ENCODE measurements at regions not wholly inside any gene's neighbourhood (a gene's known extent, or its start where the extent isn't known, plus 50 kb on each side); places are given as distances from the start of the nearest gene placed in this dataset.
"Not testable (repeated sequence)": the region's sequence is repeated elsewhere in the genome, so short reads cannot be mapped to it uniquely, and the experiment has no call there.

DNA sequence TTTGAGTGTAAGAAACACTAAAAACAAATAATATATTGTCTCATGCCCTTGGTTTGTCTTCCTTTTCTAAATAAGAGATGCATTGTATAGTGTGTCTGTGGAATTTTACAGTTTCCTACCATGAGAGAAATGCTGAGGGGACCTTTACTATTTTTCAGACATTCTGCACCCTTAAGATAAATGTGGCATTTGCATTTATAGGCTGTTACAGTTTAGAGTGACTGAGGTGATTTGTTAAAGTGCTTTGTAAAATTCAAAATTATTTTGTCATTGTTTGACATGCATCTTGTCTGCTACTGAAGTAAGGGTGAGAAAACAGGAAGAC lies 78.9 kb upstream of the ZSWIM2 start:
- Mint-ChIP-seq H3K4me1 (no peaks in the 10 kb centered on the region), H3K36me3 (no peaks in the 10 kb centered on the region), H3K27ac (no peak overlapping the region), H3K27me3 (no peaks in the 10 kb centered on the region), H3K9me3 (peaks cover 0 to 3% (median 0%) of the 10 kb centered on the region in 3 donors), H3K4me3 (no peak overlapping the region)
- DNase-seq (no peak), ATAC-seq (replicated peaks in 1 of 4) (no peak)
- H3K36me3 ChIP-seq (ENCODE audit: control insufficient read depth in 2 of 2, extremely low read depth in 1 of 2, insufficient read depth in 1 of 2, low read length in 1 of 2), result no peaks in the 10 kb centered on the region
- no peaks in the 10 kb centered on the region for H3K9me3 ChIP-seq
- H3K27ac ChIP-seq (ENCODE audit: low read length), result no peak overlapping the region
- no peak overlapping the region for H3K4me3 ChIP-seq (ENCODE audit: control insufficient read depth in 1 of 2, extremely low read depth in 1 of 2, low read length in 1 of 2)
- H3K4me1 ChIP-seq (ENCODE audit: control insufficient read depth in 1 of 2, extremely low read depth in 1 of 2, insufficient read depth in 2 of 2, low read length in 2 of 2), result no peaks in the 10 kb centered on the region
- ChIA-PET POLR2A (no interaction called here), CTCF (no interaction called here)
- no peaks in the 10 kb centered on the region for H3K27me3 ChIP-seq (replicated peaks in 1 of 2; ENCODE audit: control insufficient read depth in 2 of 2, extremely low read depth in 1 of 2, insufficient read depth in 2 of 2, low read length in 1 of 2)

DNA sequence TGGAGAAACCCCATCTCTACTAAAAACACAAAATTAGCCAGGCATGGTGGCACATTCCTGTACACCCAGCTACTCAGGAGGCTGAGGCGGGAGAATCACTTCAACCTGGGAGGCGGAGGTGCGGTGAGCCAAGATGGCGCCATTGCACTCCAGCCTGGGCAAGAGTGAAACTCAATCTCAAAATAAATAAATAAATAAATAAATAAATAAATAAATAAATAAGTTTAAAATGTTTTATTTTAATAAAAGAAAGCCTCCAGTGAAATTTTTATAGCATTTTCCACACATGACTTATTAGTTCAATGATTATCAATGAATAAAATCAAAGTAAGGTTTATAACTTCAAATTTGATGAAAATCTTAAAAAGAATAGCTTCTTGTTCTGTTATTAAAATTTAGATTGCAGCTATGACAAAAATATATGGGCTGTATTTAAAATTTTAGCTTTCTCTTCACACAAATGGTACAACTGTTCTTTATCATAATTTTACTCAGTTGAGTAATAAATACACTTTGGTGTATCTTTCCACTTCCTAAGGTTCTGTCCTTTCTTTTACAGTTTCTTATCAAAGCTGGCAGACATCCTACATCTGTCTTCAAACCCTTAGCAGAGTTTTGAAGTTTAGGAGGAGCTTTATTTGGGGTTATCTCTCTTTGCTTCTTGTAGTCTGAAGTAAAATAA lies 78.4 kb upstream of the ZSWIM2 start:
- peaks cover 0 to 3% (median 0%) of the 10 kb centered on the region in 3 donors for H3K9me3 Mint-ChIP-seq
- no peak overlapping the region for H3K27ac Mint-ChIP-seq
- Histone ChIP-seq H3K4me3 (ENCODE audit: control insufficient read depth in 1 of 2, extremely low read depth in 1 of 2, low read length in 1 of 2) (no peak overlapping the region), H3K27ac (ENCODE audit: low read length) (no peak overlapping the region), H3K36me3 (ENCODE audit: control insufficient read depth in 2 of 2, extremely low read depth in 1 of 2, insufficient read depth in 1 of 2, low read length in 1 of 2) (no peaks in the 10 kb centered on the region), H3K27me3 (replicated peaks in 1 of 2; ENCODE audit: control insufficient read depth in 2 of 2, extremely low read depth in 1 of 2, insufficient read depth in 2 of 2, low read length in 1 of 2) (no peaks in the 10 kb centered on the region), H3K4me1 (ENCODE audit: control insufficient read depth in 1 of 2, extremely low read depth in 1 of 2, insufficient read depth in 2 of 2, low read length in 2 of 2) (no peaks in the 10 kb centered on the region), H3K9me3 (no peaks in the 10 kb centered on the region)
- no peak overlapping the region for H3K4me3 Mint-ChIP-seq
- no peaks in the 10 kb centered on the region for H3K4me1 Mint-ChIP-seq
- CTCF ChIA-PET, result no interaction called here
- POLR2A ChIA-PET, result no interaction called here
- H3K36me3 Mint-ChIP-seq, result no peaks in the 10 kb centered on the region
- H3K27me3 Mint-ChIP-seq, result no peaks in the 10 kb centered on the region
- no CpG with 5 or more reads among the region's 4 CpGs for WGBS (ENCODE audit: insufficient coverage)
- no peak for ATAC-seq (replicated peaks in 1 of 4)
- DNase-seq, result no peak

DNA sequence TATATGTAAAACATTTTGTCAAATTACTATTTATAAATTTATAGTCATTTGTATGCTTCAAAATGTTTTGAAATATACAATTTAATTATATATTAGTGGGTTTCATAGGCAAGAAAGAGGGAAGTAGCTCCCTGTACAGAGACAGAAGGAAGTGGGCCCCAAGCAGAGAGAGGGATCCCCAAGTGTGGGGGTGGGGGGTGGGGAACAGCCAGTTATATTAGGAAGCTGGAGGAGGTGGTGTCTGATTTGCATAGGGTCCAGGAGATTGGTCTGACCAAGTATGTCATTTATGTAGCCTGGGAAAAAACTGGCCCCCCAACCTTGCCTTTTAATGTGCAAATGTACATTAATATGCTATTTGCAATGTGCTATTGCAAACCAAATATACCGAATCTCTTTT lies 76.5 kb upstream of the ZSWIM2 start:
- DNase-seq, result no peak
- Mint-ChIP-seq H3K36me3 (no peaks in the 10 kb centered on the region), H3K27ac (no peak overlapping the region), H3K27me3 (no peaks in the 10 kb centered on the region), H3K9me3 (no peaks in the 10 kb centered on the region), H3K4me3 (no peak overlapping the region), H3K4me1 (no peaks in the 10 kb centered on the region)
- Histone ChIP-seq H3K9me3 (no peaks in the 10 kb centered on the region), H3K4me1 (ENCODE audit: control insufficient read depth in 1 of 2, extremely low read depth in 1 of 2, insufficient read depth in 2 of 2, low read length in 2 of 2) (no peaks in the 10 kb centered on the region), H3K27ac (ENCODE audit: low read length) (no peak overlapping the region), H3K36me3 (ENCODE audit: control insufficient read depth in 2 of 2, extremely low read depth in 1 of 2, insufficient read depth in 1 of 2, low read length in 1 of 2) (no peaks in the 10 kb centered on the region), H3K27me3 (replicated peaks in 1 of 2; ENCODE audit: control insufficient read depth in 2 of 2, extremely low read depth in 1 of 2, insufficient read depth in 2 of 2, low read length in 1 of 2) (no peaks in the 10 kb centered on the region), H3K4me3 (ENCODE audit: control insufficient read depth in 1 of 2, extremely low read depth in 1 of 2, low read length in 1 of 2) (no peak overlapping the region)
- POLR2A ChIA-PET, result no interaction called here
- CTCF ChIA-PET, result no interaction called here
- no peak for ATAC-seq (replicated peaks in 1 of 4)
- WGBS (ENCODE audit: insufficient coverage), result no CpG with 5 or more reads among the region's 1 CpG

DNA sequence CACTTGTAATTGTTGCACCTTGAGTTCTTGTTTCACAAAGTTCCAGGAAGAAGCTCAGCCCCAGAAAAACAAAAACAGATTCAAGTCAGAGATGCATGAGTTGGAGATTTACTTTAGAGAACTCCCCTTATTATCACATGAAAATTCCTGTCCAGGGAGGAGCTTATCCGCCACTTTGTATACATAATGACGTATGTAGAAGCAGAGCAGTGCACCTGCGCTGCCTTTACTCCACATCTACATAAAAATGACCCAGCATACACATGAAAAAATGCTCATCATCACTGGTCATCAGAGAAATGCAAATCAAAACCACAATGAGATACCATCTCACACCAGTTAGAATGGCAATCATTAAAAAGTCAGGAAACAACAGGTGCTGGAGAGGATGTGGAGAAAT lies 73.3 kb upstream of the ZSWIM2 start:
- H3K4me3 Mint-ChIP-seq, result not testable (repeated sequence)

DNA sequence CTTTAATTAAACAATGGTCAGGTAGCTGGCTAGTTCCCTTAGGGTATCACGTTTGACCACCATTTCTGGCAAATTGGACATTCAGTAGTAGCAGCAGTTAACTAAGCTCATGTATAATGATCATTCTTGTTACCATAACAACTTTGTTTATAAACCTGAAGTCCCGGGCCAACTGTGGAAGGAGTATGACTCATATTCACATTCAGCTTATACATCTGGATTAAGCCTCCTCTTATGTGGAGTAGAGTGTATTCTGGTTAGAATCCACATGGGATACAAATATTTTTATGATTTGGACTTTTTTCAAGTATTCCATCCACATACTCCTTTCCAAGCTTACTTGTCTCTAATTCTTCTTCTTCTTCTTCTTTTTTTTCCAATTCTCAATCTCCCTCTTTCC lies 70.3 kb upstream of the ZSWIM2 start:
- no peaks in the 10 kb centered on the region for H3K9me3 Mint-ChIP-seq
- no peaks in the 10 kb centered on the region for H3K36me3 Mint-ChIP-seq
- no peak for ATAC-seq (replicated peaks in 1 of 4)
- Histone ChIP-seq H3K9me3 (no peaks in the 10 kb centered on the region), H3K27ac (ENCODE audit: low read length) (no peak overlapping the region), H3K4me1 (ENCODE audit: control insufficient read depth in 1 of 2, extremely low read depth in 1 of 2, insufficient read depth in 2 of 2, low read length in 2 of 2) (no peaks in the 10 kb centered on the region), H3K27me3 (replicated peaks in 1 of 2; ENCODE audit: control insufficient read depth in 2 of 2, extremely low read depth in 1 of 2, insufficient read depth in 2 of 2, low read length in 1 of 2) (no peaks in the 10 kb centered on the region), H3K4me3 (ENCODE audit: control insufficient read depth in 1 of 2, extremely low read depth in 1 of 2, low read length in 1 of 2) (no peak overlapping the region), H3K36me3 (ENCODE audit: control insufficient read depth in 2 of 2, extremely low read depth in 1 of 2, insufficient read depth in 1 of 2, low read length in 1 of 2) (no peaks in the 10 kb centered on the region)
- H3K4me3 Mint-ChIP-seq, result no peak overlapping the region
- WGBS (ENCODE audit: insufficient coverage), result no CpG with 5 or more reads among the region's 2 CpGs
- POLR2A ChIA-PET, result no interaction called here
- no peak overlapping the region for H3K27ac Mint-ChIP-seq
- CTCF ChIA-PET, result interaction anchor here in 1 of 2 donors (0.5 kb wide), 1 partner anchor 375 kb away, joined by 3 read pairs; no protein-coding TSS in a partner anchor
- no peaks in the 10 kb centered on the region for H3K4me1 Mint-ChIP-seq
- H3K27me3 Mint-ChIP-seq, result no peaks in the 10 kb centered on the region
- DNase-seq, result no peak

More for the DNA sequence above, 73.3 kb upstream of the ZSWIM2 start:
- H3K27me3 Mint-ChIP-seq; H3K36me3 Mint-ChIP-seq; H3K9me3 ChIP-seq; H3K27me3 ChIP-seq (replicated peaks in 1 of 2; ENCODE audit: control insufficient read depth in 2 of 2, extremely low read depth in 1 of 2, insufficient read depth in 2 of 2, low read length in 1 of 2); ATAC-seq (replicated peaks in 1 of 4); H3K27ac ChIP-seq (ENCODE audit: low read length); POLR2A ChIA-PET; H3K36me3 ChIP-seq (ENCODE audit: control insufficient read depth in 2 of 2, extremely low read depth in 1 of 2, insufficient read depth in 1 of 2, low read length in 1 of 2); H3K4me1 Mint-ChIP-seq; H3K9me3 Mint-ChIP-seq; H3K4me3 ChIP-seq (ENCODE audit: control insufficient read depth in 1 of 2, extremely low read depth in 1 of 2, low read length in 1 of 2); DNase-seq; H3K27ac Mint-ChIP-seq; CTCF ChIA-PET; H3K4me1 ChIP-seq (ENCODE audit: control insufficient read depth in 1 of 2, extremely low read depth in 1 of 2, insufficient read depth in 2 of 2, low read length in 2 of 2): not testable (repeated sequence)
- WGBS (ENCODE audit: insufficient coverage), result 93% methylated on average over 2 of the region's 3 CpGs

DNA sequence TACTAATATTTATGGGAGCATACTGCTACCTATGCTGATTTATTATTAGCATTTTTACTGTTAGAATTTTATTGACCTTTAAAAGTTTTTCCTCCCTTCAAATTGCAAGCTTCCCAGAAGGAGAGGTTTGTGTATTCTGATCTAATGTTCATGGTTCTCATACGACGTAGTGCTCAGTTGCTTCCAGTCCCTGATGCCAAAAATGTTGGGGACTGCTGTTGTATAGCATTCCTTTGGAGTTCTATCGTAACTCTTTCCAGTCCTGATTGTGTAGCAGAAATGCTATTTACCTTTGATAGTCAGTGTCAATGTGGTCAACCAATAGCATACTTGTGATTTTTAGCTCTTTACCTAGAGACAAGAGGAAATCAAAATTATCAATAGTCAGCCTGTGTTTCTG lies 69.5 kb upstream of the ZSWIM2 start:
- Histone ChIP-seq H3K4me3 (ENCODE audit: control insufficient read depth in 1 of 2, extremely low read depth in 1 of 2, low read length in 1 of 2) (no peak overlapping the region), H3K36me3 (ENCODE audit: control insufficient read depth in 2 of 2, extremely low read depth in 1 of 2, insufficient read depth in 1 of 2, low read length in 1 of 2) (no peaks in the 10 kb centered on the region), H3K9me3 (no peaks in the 10 kb centered on the region), H3K27me3 (replicated peaks in 1 of 2; ENCODE audit: control insufficient read depth in 2 of 2, extremely low read depth in 1 of 2, insufficient read depth in 2 of 2, low read length in 1 of 2) (no peaks in the 10 kb centered on the region), H3K4me1 (ENCODE audit: control insufficient read depth in 1 of 2, extremely low read depth in 1 of 2, insufficient read depth in 2 of 2, low read length in 2 of 2) (no peaks in the 10 kb centered on the region), H3K27ac (ENCODE audit: low read length) (no peak overlapping the region)
- no peak for DNase-seq
- Mint-ChIP-seq H3K4me3 (no peak overlapping the region), H3K4me1 (no peaks in the 10 kb centered on the region), H3K27me3 (no peaks in the 10 kb centered on the region), H3K27ac (no peak overlapping the region), H3K9me3 (no peaks in the 10 kb centered on the region), H3K36me3 (no peaks in the 10 kb centered on the region)
- ChIA-PET CTCF (no interaction called here), POLR2A (no interaction called here)
- no peak for ATAC-seq (replicated peaks in 1 of 4)
- no CpG with 5 or more reads among the region's 3 CpGs for WGBS (ENCODE audit: insufficient coverage)

DNA sequence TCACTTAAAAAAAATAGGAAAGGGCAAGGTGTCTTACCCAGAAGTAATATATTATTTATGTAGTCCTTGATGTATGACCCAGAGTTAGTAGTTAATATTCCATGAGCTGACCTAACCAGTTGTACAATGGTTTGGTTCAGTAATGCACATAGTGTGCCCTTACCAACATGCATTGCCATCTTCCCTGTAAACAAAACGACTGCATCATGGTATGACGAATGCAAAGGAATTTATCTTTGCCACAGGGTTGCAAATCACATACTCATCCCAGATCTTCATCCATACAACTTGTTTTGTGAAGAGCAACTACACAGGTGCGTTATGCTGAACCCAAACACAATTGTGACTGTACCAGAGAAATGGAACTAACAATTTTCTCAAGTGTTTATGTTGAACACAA lies 68.9 kb upstream of the ZSWIM2 start:
- H3K36me3 Mint-ChIP-seq, result no peaks in the 10 kb centered on the region
- no peaks in the 10 kb centered on the region for H3K9me3 Mint-ChIP-seq
- 69% methylated on average over 2 of the region's 3 CpGs for WGBS (ENCODE audit: insufficient coverage)
- H3K27ac Mint-ChIP-seq, result no peak overlapping the region
- POLR2A ChIA-PET, result no interaction called here
- no peak overlapping the region for H3K4me3 Mint-ChIP-seq
- no peaks in the 10 kb centered on the region for H3K4me1 Mint-ChIP-seq
- H3K4me1 ChIP-seq (ENCODE audit: control insufficient read depth in 1 of 2, extremely low read depth in 1 of 2, insufficient read depth in 2 of 2, low read length in 2 of 2), result no peaks in the 10 kb centered on the region
- no peaks in the 10 kb centered on the region for H3K27me3 Mint-ChIP-seq
- CTCF ChIA-PET, result no interaction called here
- H3K27me3 ChIP-seq (replicated peaks in 1 of 2; ENCODE audit: control insufficient read depth in 2 of 2, extremely low read depth in 1 of 2, insufficient read depth in 2 of 2, low read length in 1 of 2), result no peaks in the 10 kb centered on the region
- ATAC-seq (replicated peaks in 1 of 4), result no peak
- no peak overlapping the region for H3K27ac ChIP-seq (ENCODE audit: low read length)
- no peak overlapping the region for H3K4me3 ChIP-seq (ENCODE audit: control insufficient read depth in 1 of 2, extremely low read depth in 1 of 2, low read length in 1 of 2)
- no peak for DNase-seq
- H3K9me3 ChIP-seq, result no peaks in the 10 kb centered on the region
- no peaks in the 10 kb centered on the region for H3K36me3 ChIP-seq (ENCODE audit: control insufficient read depth in 2 of 2, extremely low read depth in 1 of 2, insufficient read depth in 1 of 2, low read length in 1 of 2)
